NCI-H82 (cell line): ENCODE measurements at regions not wholly inside any gene's neighbourhood (a gene's known extent, or its start where the extent isn't known, plus 50 kb on each side); places are given as distances from the start of the nearest gene placed in this dataset.
"Not testable (repeated sequence)": the region's sequence is repeated elsewhere in the genome, so short reads cannot be mapped to it uniquely, and the experiment has no call there.

Experiments
- DNase-seq: peaks from one replicate; lab custom pipeline; 2025; lab: John Stamatoyannopoulos, UW

GRCh38 chr11:21625982-21626381, 566.9 kb upstream of the ANO5 start:
- DNase-seq: no peak

- DNase-seq: no peak
These were observed 564.2 kb upstream of the ANO5 start for GRCh38 chr11:21628641-21629040.

GRCh38 chr11:21630934-21631478, 561.9 kb upstream of the ANO5 start:
- no peak for DNase-seq

- DNase-seq: peak; percentile 79
These were observed 560.9 kb upstream of the ANO5 start for GRCh38 chr11:21631991-21632390.

- DNase-seq: peak; percentile 2
These were observed 558.4 kb upstream of the ANO5 start for GRCh38 chr11:21634491-21634890.

GRCh38 chr11:21634956-21635355, 557.9 kb upstream of the ANO5 start:
- DNase-seq: peak; percentile 10

GRCh38 chr11:21635394-21636145, 557.3 kb upstream of the ANO5 start:
- DNase-seq: no peak

- DNase-seq: no peak
These were observed 556.3 kb upstream of the ANO5 start for GRCh38 chr11:21636561-21636960.

- no peak for DNase-seq
These were observed 552.4 kb upstream of the ANO5 start for GRCh38 chr11:21640491-21640890.

GRCh38 chr11:21641869-21642268, 551.0 kb upstream of the ANO5 start:
- no peak for DNase-seq

GRCh38 chr11:21646351-21646750, 546.5 kb upstream of the ANO5 start:
- DNase-seq: peak; percentile 82

GRCh38 chr11:21650961-21651360, 541.9 kb upstream of the ANO5 start:
- peak; percentile 82 for DNase-seq

GRCh38 chr11:21653951-21654421, 538.9 kb upstream of the ANO5 start:
- peak; percentile 18 for DNase-seq

- no peak for DNase-seq
These were observed 536.8 kb upstream of the ANO5 start for GRCh38 chr11:21656065-21656464.

GRCh38 chr11:21658654-21659193, 534.2 kb upstream of the ANO5 start:
- no peak for DNase-seq

GRCh38 chr11:21659377-21659776, 533.5 kb upstream of the ANO5 start:
- not testable (repeated sequence) for DNase-seq

- no peak for DNase-seq
These were observed 532.9 kb upstream of the ANO5 start for GRCh38 chr11:21659961-21660360.

- DNase-seq: no peak
These were observed 517.8 kb upstream of the ANO5 start for GRCh38 chr11:21675049-21675616.

- no peak for DNase-seq
These were observed 505.2 kb upstream of the ANO5 start for GRCh38 chr11:21687643-21688042.

- DNase-seq: no peak
These were observed 488.3 kb upstream of the ANO5 start for GRCh38 chr11:21704539-21704938.

GRCh38 chr11:21707116-21707739, 485.7 kb upstream of the ANO5 start:
- DNase-seq: no peak

GRCh38 chr11:21710809-21711208, 482.1 kb upstream of the ANO5 start:
- no peak for DNase-seq

GRCh38 chr11:21711341-21711740, 481.5 kb upstream of the ANO5 start:
- DNase-seq: no peak
